ENCODE measurements at regions not wholly inside any gene's neighbourhood (a gene's known extent, or its start where the extent isn't known, plus 50 kb on each side); places are given as distances from the start of the nearest gene placed in this dataset.

- no peak for TF ChIP-seq TAF1 (IDR thresholded peaks at IDR 0.05; ENCODE audit: low read depth)
- TF ChIP-seq YY1 (IDR thresholded peaks at IDR 0.05; ENCODE audit: low read depth) = no peak
- TF ChIP-seq CREB1 (IDR thresholded peaks at IDR 0.05; ENCODE audit: low read depth) = no peak
- no peak for TF ChIP-seq EP300 (IDR thresholded peaks at IDR 0.05; ENCODE audit: borderline replicate concordance)
- TF ChIP-seq MAX (IDR thresholded peaks at IDR 0.05) = no peak
These were observed 836.3 kb downstream of the SQOR start for GRCh38 chr15:46471096-46471495.
